ENCODE measurements at regions not wholly inside any gene's neighbourhood (a gene's known extent, or its start where the extent isn't known, plus 50 kb on each side); places are given as distances from the start of the nearest gene placed in this dataset.

DNA sequence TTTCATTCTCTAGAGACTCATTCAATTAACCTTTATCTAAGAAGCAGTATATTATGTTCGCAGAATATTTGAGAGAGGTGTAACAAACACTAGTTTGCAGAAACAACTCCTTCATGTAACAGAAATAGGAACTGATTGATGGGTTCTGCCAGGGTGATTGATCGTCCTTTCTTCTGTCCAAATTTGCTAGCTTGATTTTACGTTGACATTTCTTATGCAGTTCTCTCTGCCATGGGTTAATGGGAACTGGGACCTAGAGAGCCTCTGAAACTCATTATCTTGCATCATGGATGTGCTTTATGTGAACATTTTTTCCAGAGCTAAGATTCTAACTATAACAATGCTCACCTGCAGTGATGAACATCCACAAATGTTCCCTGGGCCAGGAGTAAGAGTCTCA lies 107.0 kb downstream of the SLC24A2 start:
- no peaks in the 10 kb centered on the region for H3K36me3 Mint-ChIP-seq (ENCODE audit: low read depth)
- H3K27ac Mint-ChIP-seq = no peak overlapping the region
- H3K9me3 Mint-ChIP-seq = peaks cover 11% of the 10 kb centered on the region
- H3K27me3 Mint-ChIP-seq = peaks cover 8% of the 10 kb centered on the region
- DNase-seq (no peak), ATAC-seq (no peak)
- H3K4me3 Mint-ChIP-seq = no peak overlapping the region
- peaks cover 6% of the 10 kb centered on the region for H3K4me1 Mint-ChIP-seq

- Mint-ChIP-seq H3K27ac (no peak overlapping the region), H3K4me1 (peaks cover 6% of the 10 kb centered on the region), H3K9me3 (peaks cover 5% of the 10 kb centered on the region), H3K36me3 (ENCODE audit: low read depth) (no peaks in the 10 kb centered on the region), H3K4me3 (no peak overlapping the region), H3K27me3 (peaks cover 7% of the 10 kb centered on the region)
- no peak for ATAC-seq
- DNase-seq = no peak
Measured at GRCh38 chr9:19677924-19678323, 110.9 kb downstream of the SLC24A2 start.

DNA sequence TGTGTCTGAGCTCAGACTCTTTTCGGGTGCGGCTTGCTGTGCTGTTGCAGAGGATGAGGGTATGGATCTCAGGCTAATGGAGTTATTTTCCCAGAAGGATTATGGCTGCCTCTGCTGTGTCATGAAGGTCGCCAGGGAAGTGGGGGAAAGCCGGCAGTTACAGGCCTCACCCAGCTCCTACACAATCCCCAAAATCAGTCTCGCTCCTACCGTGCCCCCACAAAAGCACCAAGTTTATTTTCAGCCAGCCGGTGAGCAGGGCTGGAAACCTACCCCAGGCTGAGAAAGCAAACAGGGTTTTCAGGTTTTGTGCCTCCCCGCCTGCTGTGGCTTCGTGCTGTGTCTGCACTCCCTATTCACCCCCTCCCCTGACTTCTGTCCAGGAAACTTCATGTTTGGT lies 113.3 kb downstream of the SLC24A2 start:
- DNase-seq (no peak), ATAC-seq (no peak)
- H3K4me1 Mint-ChIP-seq = no peaks in the 10 kb centered on the region
- H3K27ac Mint-ChIP-seq = no peak overlapping the region
- H3K27me3 Mint-ChIP-seq = peaks cover 12% of the 10 kb centered on the region
- peaks cover 5% of the 10 kb centered on the region for H3K9me3 Mint-ChIP-seq
- H3K36me3 Mint-ChIP-seq (ENCODE audit: low read depth) = no peaks in the 10 kb centered on the region
- H3K4me3 Mint-ChIP-seq = no peak overlapping the region

DNA sequence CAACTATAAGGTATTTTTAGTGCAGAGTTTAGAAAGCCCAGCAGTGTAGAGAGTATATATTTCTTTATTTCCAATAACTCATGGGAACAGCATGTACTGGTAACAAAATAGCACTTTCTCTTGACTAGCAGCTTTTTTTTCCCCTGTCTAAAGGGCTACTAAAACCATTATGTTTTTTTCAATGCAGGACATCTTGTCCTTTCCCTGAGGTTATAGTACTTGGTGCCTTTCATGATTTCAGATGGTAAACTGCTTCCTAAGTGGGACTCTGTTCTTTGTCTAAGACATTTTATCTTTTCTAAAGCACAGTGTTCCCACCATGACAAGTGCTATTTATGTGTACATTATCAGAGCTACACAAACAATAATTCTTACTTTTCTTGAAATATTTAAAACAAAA lies 122.3 kb downstream of the SLC24A2 start:
- Mint-ChIP-seq H3K4me3 (no peak overlapping the region), H3K36me3 (ENCODE audit: low read depth) (no peaks in the 10 kb centered on the region), H3K27me3 (peaks cover 14% of the 10 kb centered on the region), H3K4me1 (no peaks in the 10 kb centered on the region), H3K9me3 (no peaks in the 10 kb centered on the region), H3K27ac (no peak overlapping the region)
- DNase-seq (no peak), ATAC-seq (no peak)

GRCh38 chr9:19665146-19665863 lies 123.5 kb downstream of the SLC24A2 start:
- Mint-ChIP-seq H3K4me1 (no peaks in the 10 kb centered on the region), H3K36me3 (ENCODE audit: low read depth) (no peaks in the 10 kb centered on the region), H3K27me3 (peaks cover 14% of the 10 kb centered on the region), H3K27ac (no peak overlapping the region), H3K4me3 (no peak overlapping the region), H3K9me3 (no peaks in the 10 kb centered on the region)
- ATAC-seq (peak; percentile 74), DNase-seq (no peak)

- DNase-seq (no peak), ATAC-seq (no peak)
- no peaks in the 10 kb centered on the region for H3K9me3 Mint-ChIP-seq
- no peaks in the 10 kb centered on the region for H3K36me3 Mint-ChIP-seq (ENCODE audit: low read depth)
- no peak overlapping the region for H3K4me3 Mint-ChIP-seq
- H3K4me1 Mint-ChIP-seq = no peaks in the 10 kb centered on the region
- peaks cover 11% of the 10 kb centered on the region for H3K27me3 Mint-ChIP-seq
- no peak overlapping the region for H3K27ac Mint-ChIP-seq
Measured at GRCh38 chr9:19663570-19663969, 125.3 kb downstream of the SLC24A2 start.

DNA sequence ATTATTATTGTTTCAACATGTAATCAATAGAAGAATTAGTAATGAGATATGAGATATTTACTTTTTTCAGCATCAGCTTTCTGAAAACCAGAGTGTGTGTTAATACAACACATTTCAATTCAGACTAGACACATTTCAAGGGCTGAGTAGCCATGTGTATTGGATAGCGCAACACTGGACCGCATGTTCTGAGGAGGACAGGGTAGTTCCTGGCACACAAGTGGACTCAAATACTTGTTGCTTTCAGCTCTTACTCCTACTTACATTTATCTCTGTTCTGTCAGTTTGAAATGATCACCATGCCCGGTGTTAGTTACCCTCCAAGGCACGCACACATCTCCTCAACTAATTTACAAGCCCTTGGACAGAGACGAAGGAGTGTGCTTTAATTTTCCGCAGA lies 126.6 kb downstream of the SLC24A2 start:
- ATAC-seq = no peak
- no peak for DNase-seq
- Mint-ChIP-seq H3K4me1 (no peaks in the 10 kb centered on the region), H3K27ac (no peak overlapping the region), H3K4me3 (no peak overlapping the region), H3K27me3 (peaks cover 7% of the 10 kb centered on the region), H3K9me3 (no peaks in the 10 kb centered on the region), H3K36me3 (ENCODE audit: low read depth) (no peaks in the 10 kb centered on the region)

GRCh38 chr9:19660019-19660418 lies 128.8 kb downstream of the SLC24A2 start:
- no peaks in the 10 kb centered on the region for H3K4me1 Mint-ChIP-seq
- no peak overlapping the region for H3K27ac Mint-ChIP-seq
- H3K27me3 Mint-ChIP-seq = peaks cover 5% of the 10 kb centered on the region
- H3K4me3 Mint-ChIP-seq = no peak overlapping the region
- no peak for DNase-seq
- H3K9me3 Mint-ChIP-seq = no peaks in the 10 kb centered on the region
- H3K36me3 Mint-ChIP-seq (ENCODE audit: low read depth) = no peaks in the 10 kb centered on the region
- ATAC-seq = no peak

GRCh38 chr9:19656704-19657103 lies 132.1 kb downstream of the SLC24A2 start:
- Mint-ChIP-seq H3K36me3 (ENCODE audit: low read depth) (no peaks in the 10 kb centered on the region), H3K27ac (no peak overlapping the region), H3K4me3 (no peak overlapping the region), H3K4me1 (no peaks in the 10 kb centered on the region), H3K27me3 (no peaks in the 10 kb centered on the region), H3K9me3 (no peaks in the 10 kb centered on the region)
- ATAC-seq (no peak), DNase-seq (no peak)

- Mint-ChIP-seq H3K36me3 (ENCODE audit: low read depth) (no peaks in the 10 kb centered on the region), H3K4me3 (no peak overlapping the region), H3K4me1 (no peaks in the 10 kb centered on the region), H3K9me3 (no peaks in the 10 kb centered on the region), H3K27me3 (no peaks in the 10 kb centered on the region), H3K27ac (no peak overlapping the region)
- no peak for DNase-seq
- no peak for ATAC-seq
Measured at GRCh38 chr9:19651681-19652080, 137.2 kb downstream of the SLC24A2 start.

GRCh38 chr9:19650312-19650711 lies 138.5 kb downstream of the SLC24A2 start:
- H3K27ac Mint-ChIP-seq = no peak overlapping the region
- ATAC-seq (no peak), DNase-seq (no peak)
- H3K27me3 Mint-ChIP-seq = no peaks in the 10 kb centered on the region
- H3K4me3 Mint-ChIP-seq = no peak overlapping the region
- H3K36me3 Mint-ChIP-seq (ENCODE audit: low read depth) = no peaks in the 10 kb centered on the region
- no peaks in the 10 kb centered on the region for H3K9me3 Mint-ChIP-seq
- no peaks in the 10 kb centered on the region for H3K4me1 Mint-ChIP-seq

DNA sequence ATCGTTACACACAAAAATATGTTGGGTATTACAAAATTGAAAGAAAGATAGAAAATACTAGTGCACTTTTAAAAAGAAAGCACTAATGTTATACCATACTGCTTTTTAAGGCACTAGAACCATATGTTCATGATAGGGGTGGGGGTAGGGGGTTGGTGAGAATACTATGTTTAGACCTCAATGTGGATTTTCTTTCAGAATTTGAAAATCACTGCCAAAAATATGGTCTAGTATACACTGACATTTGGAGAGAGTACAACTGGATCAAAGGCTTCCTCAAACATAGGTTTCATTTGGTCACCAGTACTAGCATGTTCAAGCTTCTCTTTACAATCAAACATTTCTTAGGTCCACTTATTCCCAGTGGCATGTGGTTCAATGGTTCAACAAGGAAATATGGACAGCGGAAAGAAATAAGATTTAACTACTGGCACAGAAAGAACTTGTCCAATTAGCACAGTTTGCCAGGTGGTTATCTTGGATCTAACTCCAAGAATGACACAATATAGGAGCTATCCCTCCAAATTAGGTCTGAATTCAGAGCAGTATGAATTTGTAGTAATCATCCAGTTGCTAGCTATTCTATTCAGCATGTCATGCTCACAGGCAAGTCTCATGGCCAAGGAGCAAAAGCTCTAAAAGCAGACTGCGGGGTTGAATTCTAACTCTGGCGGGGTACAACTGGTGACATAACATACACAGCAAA lies 139.3 kb downstream of the SLC24A2 start:
- DNase-seq = no peak
- Mint-ChIP-seq H3K9me3 (no peaks in the 10 kb centered on the region), H3K27ac (no peak overlapping the region)

DNA sequence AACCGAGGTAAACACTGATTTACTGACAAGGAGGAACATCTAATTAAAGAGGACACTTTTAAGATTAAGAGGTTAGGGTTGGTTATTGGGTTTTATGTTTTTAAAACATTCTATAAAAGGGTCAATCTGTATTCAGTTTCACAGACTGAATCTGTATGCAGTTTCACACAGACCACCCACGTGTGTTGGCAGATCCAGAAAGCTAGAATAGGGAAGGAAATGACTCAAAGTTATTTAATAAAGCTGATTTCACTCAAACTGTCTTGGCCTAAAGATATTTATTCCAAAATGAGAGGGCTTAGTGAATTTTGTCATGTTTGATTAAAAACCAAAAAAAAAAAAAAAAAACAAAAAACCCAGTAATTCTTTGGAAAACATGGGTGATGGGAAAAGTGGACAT lies 140.2 kb downstream of the SLC24A2 start:
- H3K36me3 Mint-ChIP-seq (ENCODE audit: low read depth) = no peaks in the 10 kb centered on the region
- H3K27me3 Mint-ChIP-seq = no peaks in the 10 kb centered on the region
- no peaks in the 10 kb centered on the region for H3K9me3 Mint-ChIP-seq
- no peak overlapping the region for H3K4me3 Mint-ChIP-seq
- ATAC-seq = no peak
- no peak for DNase-seq
- H3K4me1 Mint-ChIP-seq = no peaks in the 10 kb centered on the region
- H3K27ac Mint-ChIP-seq = no peak overlapping the region

More for the DNA sequence above, 139.3 kb downstream of the SLC24A2 start:
- ATAC-seq = no peak
- Mint-ChIP-seq H3K4me3 (no peak overlapping the region), H3K4me1 (no peaks in the 10 kb centered on the region), H3K36me3 (ENCODE audit: low read depth) (no peaks in the 10 kb centered on the region), H3K27me3 (no peaks in the 10 kb centered on the region)

- H3K27me3 Mint-ChIP-seq = no peaks in the 10 kb centered on the region
- H3K27ac Mint-ChIP-seq = no peak overlapping the region
- ATAC-seq = no peak
- no peak overlapping the region for H3K4me3 Mint-ChIP-seq
- no peaks in the 10 kb centered on the region for H3K36me3 Mint-ChIP-seq (ENCODE audit: low read depth)
- no peaks in the 10 kb centered on the region for H3K9me3 Mint-ChIP-seq
- H3K4me1 Mint-ChIP-seq = no peaks in the 10 kb centered on the region
- no peak for DNase-seq
Measured at GRCh38 chr9:19643875-19644274, 145.0 kb downstream of the SLC24A2 start.

- Mint-ChIP-seq H3K27me3 (no peaks in the 10 kb centered on the region), H3K27ac (no peak overlapping the region), H3K9me3 (no peaks in the 10 kb centered on the region), H3K4me3 (no peak overlapping the region), H3K4me1 (no peaks in the 10 kb centered on the region), H3K36me3 (ENCODE audit: low read depth) (no peaks in the 10 kb centered on the region)
- ATAC-seq (no peak), DNase-seq (no peak)
Measured at GRCh38 chr9:19642256-19642655, 146.6 kb downstream of the SLC24A2 start.
